Lung (tissue), 11 donors: ENCODE measurements at regions not wholly inside any gene's neighbourhood (a gene's known extent, or its start where the extent isn't known, plus 50 kb on each side); places are given as distances from the start of the nearest gene placed in this dataset.

Experiments used
- ATAC-seq: fragments of 200-7000 bp; cut with Tn5 transposase; one replicate; pipeline ENCODE4 v1.9.1; 2020; ENCODE audit warnings: moderate number of reproducible peaks; ENCODE audit not compliant: insufficient read depth, low FRiP score
- DNase-seq, 3 donors: peaks; one replicate each; pipeline ENCODE4 v3.0.0-alpha.2; 2013 to 2017
- H3K27ac ChIP-seq, 2 donors: one replicate each; pipeline ENCODE4 v1.5.1; 2013; ENCODE audit warnings: mild to moderate bottlenecking in 2 of 2, moderate library complexity in 2 of 2, control low read depth in 1 of 2, inconsistent platforms in 1 of 2, low read depth in 1 of 2, low read length in 1 of 2
- H3K27me3 ChIP-seq, 3 donors: one replicate each; pipeline ENCODE4 v1.5.1; 2013; ENCODE audit warnings: low read length in 2 of 3; ENCODE audit not compliant: control insufficient read depth in 3 of 3, insufficient read depth in 3 of 3
- H3K36me3 ChIP-seq, 4 donors: one replicate each; pipeline ENCODE4 v1.5.1; 2013; ENCODE audit warnings: low read length in 4 of 4, mild to moderate bottlenecking in 1 of 4, moderate library complexity in 1 of 4; ENCODE audit not compliant: control insufficient read depth in 4 of 4, insufficient read depth in 4 of 4
- H3K4me1 ChIP-seq, 5 donors: one replicate each; pipeline ENCODE4 v1.5.1; 2013; ENCODE audit warnings: low read length in 5 of 5, mild to moderate bottlenecking in 2 of 5, moderate library complexity in 1 of 5; ENCODE audit not compliant: control insufficient read depth in 5 of 5, insufficient read depth in 5 of 5
- H3K4me3 ChIP-seq: one replicate; pipeline ENCODE4 v1.5.1; 2013; ENCODE audit warnings: mild to moderate bottlenecking, control low read depth, moderate library complexity
- H3K9ac ChIP-seq, 2 donors: one replicate each; pipeline ENCODE4 v1.5.1; 2013; ENCODE audit warnings: low read length in 2 of 2, control low read depth in 1 of 2; ENCODE audit not compliant: insufficient read depth in 1 of 2
- H3K9me3 ChIP-seq, 4 donors: one replicate each; pipeline ENCODE4 v1.5.1; 2013; ENCODE audit warnings: low read length in 3 of 4, mild to moderate bottlenecking in 1 of 4, moderate library complexity in 1 of 4; ENCODE audit not compliant: control insufficient read depth in 4 of 4, insufficient read depth in 3 of 4
- WGBS, 2 donors: extraction: QIAGEN DNeasy Blood & Tissue Kit; methylation state at CpG; one replicate each; pipeline ENCODE4 v1.1.7; 2013; 5-methylcytosine and 5-hydroxymethylcytosine counted together
- TF ChIP-seq, protein P1 (sequence below): IDR thresholded peaks from 2 replicates; pipeline ENCODE4 v1.5.1; 2012; ENCODE audit warnings: mild to moderate bottlenecking; ENCODE audit errors: control extremely low read depth, extremely low read depth
- donor health status: control.
- donor health status: control.
- donor health status: Bipolar disorder and iron deficiency.
- donor health status: healthy.
- donor health status: DM: yes; HTN: yes; CAD: no.

DNA sequence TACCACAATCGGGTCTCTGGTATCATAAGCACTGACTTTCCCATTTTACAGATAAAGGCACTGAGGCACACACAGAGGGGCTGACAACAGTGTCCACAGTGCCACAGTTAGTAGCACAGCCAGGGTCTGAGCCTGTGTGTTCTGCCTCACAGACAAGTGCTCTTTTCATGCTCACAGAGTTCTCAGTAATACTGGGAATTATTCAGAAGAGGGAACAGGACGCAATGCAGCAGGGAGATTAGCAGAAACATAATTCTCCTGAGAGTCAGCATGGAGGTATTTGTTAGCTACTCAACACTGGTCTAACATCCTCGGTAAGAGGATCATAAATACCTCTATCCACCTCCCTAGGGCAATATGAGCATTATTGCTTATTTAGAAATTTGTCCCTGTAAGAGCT is 219.3 kb upstream of the EEA1 start:
- no peak for ATAC-seq
- H3K27ac ChIP-seq = no peak overlapping the region

DNA sequence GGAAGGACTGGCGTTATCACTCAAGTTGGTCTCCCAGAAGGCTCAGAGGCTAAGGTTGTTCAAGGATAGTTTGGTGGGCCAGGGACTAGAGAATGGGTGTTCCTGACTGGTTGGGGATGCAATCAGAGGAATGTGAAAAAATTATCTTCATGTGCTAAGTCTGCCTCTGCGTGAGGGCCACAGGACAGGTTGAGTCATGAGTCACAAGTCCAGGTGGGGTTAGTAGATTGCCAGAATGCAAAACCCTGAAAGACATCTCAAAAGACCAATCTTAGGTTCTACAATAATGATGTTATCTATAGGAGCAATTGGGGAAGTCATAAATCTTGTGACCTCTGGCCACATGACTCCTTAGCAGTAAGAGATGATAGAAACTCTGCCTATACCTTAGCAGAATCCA is 220.1 kb upstream of the EEA1 start:
- Histone ChIP-seq H3K27me3 (no peaks in the 10 kb centered on the region), H3K36me3 (no peaks in the 10 kb centered on the region), H3K4me1 (peaks cover 0 to 3% (median 0%) of the 10 kb centered on the region in 5 donors), H3K4me3 (no peak overlapping the region), H3K27ac (no peak overlapping the region), H3K9ac (no peak overlapping the region), H3K9me3 (no peaks in the 10 kb centered on the region)
- WGBS, 2 donors = 94% methylated on average over 2 of the region's 2 CpGs
- DNase-seq (no peak), ATAC-seq (no peak)
- TF ChIP-seq, protein P1, sequence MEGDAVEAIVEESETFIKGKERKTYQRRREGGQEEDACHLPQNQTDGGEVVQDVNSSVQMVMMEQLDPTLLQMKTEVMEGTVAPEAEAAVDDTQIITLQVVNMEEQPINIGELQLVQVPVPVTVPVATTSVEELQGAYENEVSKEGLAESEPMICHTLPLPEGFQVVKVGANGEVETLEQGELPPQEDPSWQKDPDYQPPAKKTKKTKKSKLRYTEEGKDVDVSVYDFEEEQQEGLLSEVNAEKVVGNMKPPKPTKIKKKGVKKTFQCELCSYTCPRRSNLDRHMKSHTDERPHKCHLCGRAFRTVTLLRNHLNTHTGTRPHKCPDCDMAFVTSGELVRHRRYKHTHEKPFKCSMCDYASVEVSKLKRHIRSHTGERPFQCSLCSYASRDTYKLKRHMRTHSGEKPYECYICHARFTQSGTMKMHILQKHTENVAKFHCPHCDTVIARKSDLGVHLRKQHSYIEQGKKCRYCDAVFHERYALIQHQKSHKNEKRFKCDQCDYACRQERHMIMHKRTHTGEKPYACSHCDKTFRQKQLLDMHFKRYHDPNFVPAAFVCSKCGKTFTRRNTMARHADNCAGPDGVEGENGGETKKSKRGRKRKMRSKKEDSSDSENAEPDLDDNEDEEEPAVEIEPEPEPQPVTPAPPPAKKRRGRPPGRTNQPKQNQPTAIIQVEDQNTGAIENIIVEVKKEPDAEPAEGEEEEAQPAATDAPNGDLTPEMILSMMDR = no peak

More for the DNA sequence above, 219.3 kb upstream of the EEA1 start:
- TF ChIP-seq, protein P1 = no peak
- DNase-seq = no peak
- Histone ChIP-seq H3K36me3 (no peaks in the 10 kb centered on the region), H3K9me3 (no peaks in the 10 kb centered on the region), H3K27me3 (no peaks in the 10 kb centered on the region), H3K4me1 (peaks cover 0 to 4% (median 0%) of the 10 kb centered on the region in 5 donors), H3K9ac (no peak overlapping the region), H3K4me3 (no peak overlapping the region)
- WGBS, 2 donors = 79 to 88% methylated on average over 3 of the region's 3 CpGs

DNA sequence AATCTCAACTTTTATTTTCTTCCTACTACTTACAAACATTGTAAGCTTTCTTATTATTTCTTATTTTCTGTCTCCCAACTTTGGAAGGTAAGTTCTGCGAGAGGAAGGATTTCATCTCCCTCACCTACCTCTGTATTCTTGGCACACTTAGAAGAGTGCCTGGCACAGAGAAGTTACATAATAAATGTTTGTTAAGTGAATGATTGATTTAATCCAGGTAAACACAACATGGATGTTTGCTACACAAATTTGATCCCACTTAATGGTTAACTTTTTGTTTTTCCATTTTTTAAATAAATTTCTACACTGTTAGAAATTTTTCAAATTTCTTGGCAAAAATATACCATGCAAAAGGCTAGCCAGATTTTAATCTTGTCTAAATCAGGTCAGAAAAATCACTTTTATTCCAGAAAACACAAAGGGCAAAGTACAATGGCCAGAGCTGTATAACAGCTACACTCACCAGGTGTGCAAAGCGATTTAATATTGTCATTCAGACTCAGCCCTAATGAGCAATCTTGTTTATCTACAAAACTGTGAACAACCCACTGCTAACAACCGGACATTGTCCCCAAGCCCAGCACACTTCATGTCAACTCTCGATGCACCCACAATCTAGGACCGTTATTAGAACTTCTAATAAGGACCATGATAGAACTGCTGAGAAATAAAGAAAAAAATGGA is 222.1 kb upstream of the EEA1 start:
- no peaks in the 10 kb centered on the region for H3K27me3 ChIP-seq
- H3K9ac ChIP-seq = no peak overlapping the region
- ATAC-seq = no peak
- no peak overlapping the region for H3K27ac ChIP-seq
- TF ChIP-seq, protein P1 = no peak
- no peak overlapping the region for H3K4me3 ChIP-seq
- no peaks in the 10 kb centered on the region for H3K9me3 ChIP-seq
- no peak for DNase-seq
- 90 to 95% methylated on average over 5 of the region's 5 CpGs for WGBS, 2 donors
- no peaks in the 10 kb centered on the region for H3K36me3 ChIP-seq
- H3K4me1 ChIP-seq = peaks cover 0 to 1% (median 0%) of the 10 kb centered on the region in 5 donors

DNA sequence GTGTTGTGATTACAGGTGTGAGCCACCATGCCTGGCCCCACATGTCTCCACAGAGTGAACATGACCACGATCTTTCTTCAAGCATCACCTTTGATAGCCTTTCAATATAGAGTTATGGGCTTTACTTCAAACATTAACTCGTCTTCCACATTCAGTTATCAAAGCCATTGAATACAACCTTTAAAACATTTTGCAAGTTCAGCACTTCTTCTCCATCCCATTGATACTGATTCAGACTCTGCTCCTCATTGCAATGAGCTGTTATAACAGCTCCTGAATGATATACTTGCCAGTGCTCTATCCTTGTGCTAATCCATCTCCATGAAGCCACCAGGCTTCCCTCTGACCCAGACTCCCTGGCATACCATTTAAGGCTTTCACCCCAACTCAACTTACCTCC is 223.5 kb upstream of the EEA1 start:
- Histone ChIP-seq H3K36me3 (no peaks in the 10 kb centered on the region), H3K27ac (no peak overlapping the region), H3K4me3 (no peak overlapping the region), H3K9ac (no peak overlapping the region), H3K27me3 (no peaks in the 10 kb centered on the region), H3K4me1 (peaks cover 0 to 1% (median 0%) of the 10 kb centered on the region in 5 donors), H3K9me3 (no peaks in the 10 kb centered on the region)
- TF ChIP-seq, protein P1 = no peak
- no peak for DNase-seq
- ATAC-seq = no peak
- 97% methylated on average over 2 of the region's 2 CpGs for WGBS, 2 donors
